AG10803 (cell line): ENCODE measurements at regions not wholly inside any gene's neighbourhood (a gene's known extent, or its start where the extent isn't known, plus 50 kb on each side); places are given as distances from the start of the nearest gene placed in this dataset.

Experiments
- DNase-seq: peaks from one replicate; pipeline ENCODE4 v3.0.0; 2010; ENCODE audit warnings: low read depth
- H3K4me3 ChIP-seq: 2 replicates; pipeline ENCODE4 v1.5.1; 2011; ENCODE audit warnings: mild to moderate bottlenecking, low read length, control low read depth
- TF ChIP-seq, protein P1 (sequence below): conservative IDR thresholded peaks from 2 replicates; pipeline ENCODE4 v1.5.1; 2011; ENCODE audit warnings: mild to moderate bottlenecking, low read length, control low read depth, inconsistent platforms

GRCh38 chr16:9447195-9447551, 355.7 kb downstream of the HAPSTR1 start:
- TF ChIP-seq, protein P1, sequence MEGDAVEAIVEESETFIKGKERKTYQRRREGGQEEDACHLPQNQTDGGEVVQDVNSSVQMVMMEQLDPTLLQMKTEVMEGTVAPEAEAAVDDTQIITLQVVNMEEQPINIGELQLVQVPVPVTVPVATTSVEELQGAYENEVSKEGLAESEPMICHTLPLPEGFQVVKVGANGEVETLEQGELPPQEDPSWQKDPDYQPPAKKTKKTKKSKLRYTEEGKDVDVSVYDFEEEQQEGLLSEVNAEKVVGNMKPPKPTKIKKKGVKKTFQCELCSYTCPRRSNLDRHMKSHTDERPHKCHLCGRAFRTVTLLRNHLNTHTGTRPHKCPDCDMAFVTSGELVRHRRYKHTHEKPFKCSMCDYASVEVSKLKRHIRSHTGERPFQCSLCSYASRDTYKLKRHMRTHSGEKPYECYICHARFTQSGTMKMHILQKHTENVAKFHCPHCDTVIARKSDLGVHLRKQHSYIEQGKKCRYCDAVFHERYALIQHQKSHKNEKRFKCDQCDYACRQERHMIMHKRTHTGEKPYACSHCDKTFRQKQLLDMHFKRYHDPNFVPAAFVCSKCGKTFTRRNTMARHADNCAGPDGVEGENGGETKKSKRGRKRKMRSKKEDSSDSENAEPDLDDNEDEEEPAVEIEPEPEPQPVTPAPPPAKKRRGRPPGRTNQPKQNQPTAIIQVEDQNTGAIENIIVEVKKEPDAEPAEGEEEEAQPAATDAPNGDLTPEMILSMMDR: no peak
- no peak overlapping the region for H3K4me3 ChIP-seq
- no peak for DNase-seq

DNA sequence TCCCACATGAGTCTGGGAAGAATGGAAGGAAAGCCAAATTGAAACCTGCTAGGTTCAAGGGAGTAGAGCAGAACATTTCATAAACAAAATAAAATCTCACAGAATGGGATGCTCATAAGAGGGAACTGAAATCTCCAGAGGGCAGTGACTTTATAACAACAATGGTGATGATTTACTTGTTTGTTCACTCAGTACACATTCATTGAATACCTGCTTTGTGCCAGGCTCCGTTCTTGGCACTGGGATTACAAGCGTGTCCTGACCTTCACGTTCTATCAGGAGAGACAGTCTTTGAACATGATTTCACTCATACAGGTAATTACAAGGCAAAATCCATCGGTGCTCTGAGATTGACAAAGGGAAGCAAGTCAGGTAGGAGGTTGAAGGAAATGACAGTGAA, 356.3 kb downstream of the HAPSTR1 start:
- no peak overlapping the region for H3K4me3 ChIP-seq
- TF ChIP-seq, protein P1: no peak
- DNase-seq: no peak

GRCh38 chr16:9449597-9449996, 358.2 kb downstream of the HAPSTR1 start:
- TF ChIP-seq, protein P1: no peak
- no peak overlapping the region for H3K4me3 ChIP-seq
- no peak for DNase-seq

GRCh38 chr16:9457215-9457614, 365.8 kb downstream of the HAPSTR1 start:
- H3K4me3 ChIP-seq: no peak overlapping the region
- TF ChIP-seq, protein P1: no peak
- DNase-seq: no peak

DNA sequence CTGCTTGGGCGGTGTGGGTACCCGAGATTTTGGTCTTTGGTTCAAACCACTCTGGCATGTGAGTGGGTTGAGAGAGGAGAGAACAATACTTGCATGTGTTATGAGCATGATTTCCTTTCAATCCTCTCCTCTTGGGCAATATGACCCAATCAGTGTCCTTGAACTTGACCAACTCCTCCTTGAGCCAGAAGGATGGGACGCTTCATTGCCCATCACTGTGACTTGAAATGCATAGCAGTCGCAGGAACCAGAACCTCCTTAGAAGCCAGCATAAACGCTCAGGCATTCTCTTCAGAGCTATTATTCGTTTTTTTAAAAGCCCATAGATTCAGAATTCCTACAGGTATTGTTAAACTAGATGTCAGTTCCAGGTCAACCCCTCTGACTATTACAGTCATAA, 367.4 kb downstream of the HAPSTR1 start:
- DNase-seq: no peak
- H3K4me3 ChIP-seq: no peak overlapping the region
- TF ChIP-seq, protein P1: no peak

GRCh38 chr16:9462984-9463383, 371.5 kb downstream of the HAPSTR1 start:
- no peak overlapping the region for H3K4me3 ChIP-seq
- DNase-seq: no peak
- TF ChIP-seq, protein P1: no peak

DNA sequence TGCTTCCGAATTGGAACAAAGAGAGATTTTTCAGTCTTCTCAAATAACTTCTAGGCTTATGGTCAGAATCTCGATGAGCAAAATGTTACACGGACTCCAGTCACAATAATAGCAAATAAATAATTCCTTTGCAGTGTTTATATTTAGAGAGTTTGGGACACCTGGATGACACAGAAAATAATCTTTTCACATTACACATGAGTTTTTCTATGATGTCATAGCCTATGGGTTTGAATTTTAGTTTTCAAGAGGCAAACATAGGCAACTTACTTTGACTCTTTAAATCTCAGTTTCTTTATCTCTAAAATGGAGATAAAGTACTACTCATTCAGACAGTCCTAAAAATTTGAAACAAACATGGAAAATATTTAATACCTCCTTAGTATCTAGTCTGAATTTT, 372.0 kb downstream of the HAPSTR1 start:
- no peak for DNase-seq
- no peak overlapping the region for H3K4me3 ChIP-seq
- TF ChIP-seq, protein P1: no peak
